ENCODE measurements at regions not wholly inside any gene's neighbourhood (a gene's known extent, or its start where the extent isn't known, plus 50 kb on each side); places are given as distances from the start of the nearest gene placed in this dataset.
"Not testable (repeated sequence)": the region's sequence is repeated elsewhere in the genome, so short reads cannot be mapped to it uniquely, and the experiment has no call there.

GRCh38 chr3:181596126-181596525 is 115.6 kb upstream of the SOX2 start:
- Histone ChIP-seq H3K9me3 (ENCODE audit: control insufficient read depth, low read length) (no peaks in the 10 kb centered on the region), H3K4me1 (no peaks in the 10 kb centered on the region)
- TF ChIP-seq, protein P1, sequence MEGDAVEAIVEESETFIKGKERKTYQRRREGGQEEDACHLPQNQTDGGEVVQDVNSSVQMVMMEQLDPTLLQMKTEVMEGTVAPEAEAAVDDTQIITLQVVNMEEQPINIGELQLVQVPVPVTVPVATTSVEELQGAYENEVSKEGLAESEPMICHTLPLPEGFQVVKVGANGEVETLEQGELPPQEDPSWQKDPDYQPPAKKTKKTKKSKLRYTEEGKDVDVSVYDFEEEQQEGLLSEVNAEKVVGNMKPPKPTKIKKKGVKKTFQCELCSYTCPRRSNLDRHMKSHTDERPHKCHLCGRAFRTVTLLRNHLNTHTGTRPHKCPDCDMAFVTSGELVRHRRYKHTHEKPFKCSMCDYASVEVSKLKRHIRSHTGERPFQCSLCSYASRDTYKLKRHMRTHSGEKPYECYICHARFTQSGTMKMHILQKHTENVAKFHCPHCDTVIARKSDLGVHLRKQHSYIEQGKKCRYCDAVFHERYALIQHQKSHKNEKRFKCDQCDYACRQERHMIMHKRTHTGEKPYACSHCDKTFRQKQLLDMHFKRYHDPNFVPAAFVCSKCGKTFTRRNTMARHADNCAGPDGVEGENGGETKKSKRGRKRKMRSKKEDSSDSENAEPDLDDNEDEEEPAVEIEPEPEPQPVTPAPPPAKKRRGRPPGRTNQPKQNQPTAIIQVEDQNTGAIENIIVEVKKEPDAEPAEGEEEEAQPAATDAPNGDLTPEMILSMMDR (IDR thresholded peaks at IDR 0.05): no peak

GRCh38 chr3:181590939-181591338 is 120.8 kb upstream of the SOX2 start:
- not testable (repeated sequence) for H2AFZ ChIP-seq; H3K4me1 ChIP-seq; H3K27me3 ChIP-seq (ENCODE audit: control insufficient read depth, insufficient read depth, low read length); H3K9ac ChIP-seq; H3K4me2 ChIP-seq (ENCODE audit: low read length); H3K79me2 ChIP-seq; H3K4me3 ChIP-seq (ENCODE audit: low read depth, low read length); H3K27ac ChIP-seq; H3K36me3 ChIP-seq (ENCODE audit: control insufficient read depth, insufficient read depth, low read length); H3K9me3 ChIP-seq (ENCODE audit: control insufficient read depth, low read length)

More at GRCh38 chr3:181596126-181596525, 115.6 kb upstream of the SOX2 start:
- no peak overlapping the region for H3K4me2 ChIP-seq (ENCODE audit: low read length)
- no peak overlapping the region for H3K9ac ChIP-seq
- no peak overlapping the region for H3K27ac ChIP-seq
- H2AFZ ChIP-seq: no peak overlapping the region
- no peaks in the 10 kb centered on the region for H3K27me3 ChIP-seq (ENCODE audit: control insufficient read depth, insufficient read depth, low read length)
- H3K4me3 ChIP-seq (ENCODE audit: low read depth, low read length): no peak overlapping the region
- no peaks in the 10 kb centered on the region for H3K79me2 ChIP-seq
- no peaks in the 10 kb centered on the region for H3K36me3 ChIP-seq (ENCODE audit: control insufficient read depth, insufficient read depth, low read length)

DNA sequence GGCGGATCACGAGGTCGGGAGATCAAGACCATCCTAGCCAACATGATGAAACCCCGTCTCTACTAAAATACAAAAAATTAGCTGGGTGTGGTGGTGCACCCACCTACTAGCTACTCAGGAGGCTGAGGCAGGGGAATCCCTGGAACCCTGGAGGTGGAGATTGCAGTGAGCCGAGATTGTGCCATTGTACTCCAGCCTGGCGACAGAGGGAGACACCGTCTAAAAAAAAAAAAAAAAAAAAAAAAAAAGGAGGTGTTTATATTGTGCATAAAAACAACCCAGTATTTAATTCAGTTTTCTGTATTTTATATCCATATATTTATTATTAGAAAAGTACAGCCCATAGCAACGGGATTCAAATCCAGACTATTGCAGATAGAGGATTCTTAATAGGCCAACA is 129.1 kb upstream of the SOX2 start:
- TF ChIP-seq, protein P1 (IDR thresholded peaks at IDR 0.05): no peak
- Histone ChIP-seq H3K27ac (no peak overlapping the region), H3K4me3 (ENCODE audit: low read depth, low read length) (no peak overlapping the region)

DNA sequence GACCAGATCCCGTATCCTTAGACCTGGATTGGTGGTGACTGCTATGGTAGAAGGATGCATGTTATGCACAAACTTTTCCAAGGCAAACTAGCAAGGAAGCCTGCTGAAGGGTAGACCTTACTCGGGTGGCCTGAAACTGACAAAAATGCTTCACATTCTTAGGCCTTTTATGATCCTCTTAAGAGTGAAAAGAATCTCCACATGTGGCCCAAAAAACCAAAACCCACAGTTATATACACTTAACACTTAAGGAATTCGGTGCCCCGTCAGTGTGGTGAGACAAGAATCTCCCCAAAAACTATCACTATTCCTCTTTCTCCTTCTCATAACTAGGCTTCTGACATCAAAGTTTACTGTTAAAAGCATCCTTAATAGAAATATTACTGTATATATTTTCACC is 130.1 kb upstream of the SOX2 start:
- Histone ChIP-seq H3K79me2 (no peaks in the 10 kb centered on the region), H3K4me2 (ENCODE audit: low read length) (no peak overlapping the region), H3K9me3 (ENCODE audit: control insufficient read depth, low read length) (no peaks in the 10 kb centered on the region), H3K27me3 (ENCODE audit: control insufficient read depth, insufficient read depth, low read length) (no peaks in the 10 kb centered on the region), H2AFZ (no peak overlapping the region), H3K4me3 (ENCODE audit: low read depth, low read length) (no peak overlapping the region), H3K9ac (no peak overlapping the region), H3K36me3 (ENCODE audit: control insufficient read depth, insufficient read depth, low read length) (no peaks in the 10 kb centered on the region), H3K4me1 (no peaks in the 10 kb centered on the region), H3K27ac (no peak overlapping the region)
- TF ChIP-seq, protein P1 (IDR thresholded peaks at IDR 0.05): no peak

More for the DNA sequence above, 129.1 kb upstream of the SOX2 start:
- H3K9me3 ChIP-seq (ENCODE audit: control insufficient read depth, low read length): no peaks in the 10 kb centered on the region
- H3K4me1 ChIP-seq: no peaks in the 10 kb centered on the region
- H3K27me3 ChIP-seq (ENCODE audit: control insufficient read depth, insufficient read depth, low read length): no peaks in the 10 kb centered on the region
- H3K9ac ChIP-seq: no peak overlapping the region
- H3K36me3 ChIP-seq (ENCODE audit: control insufficient read depth, insufficient read depth, low read length): no peaks in the 10 kb centered on the region
- H3K4me2 ChIP-seq (ENCODE audit: low read length): no peak overlapping the region
- H2AFZ ChIP-seq: no peak overlapping the region
- no peaks in the 10 kb centered on the region for H3K79me2 ChIP-seq

- Histone ChIP-seq H3K9me3 (ENCODE audit: control insufficient read depth, low read length) (no peaks in the 10 kb centered on the region), H3K79me2 (no peaks in the 10 kb centered on the region), H3K36me3 (ENCODE audit: control insufficient read depth, insufficient read depth, low read length) (no peaks in the 10 kb centered on the region), H3K4me2 (ENCODE audit: low read length) (no peak overlapping the region), H3K4me3 (ENCODE audit: low read depth, low read length) (no peak overlapping the region), H3K4me1 (no peaks in the 10 kb centered on the region), H3K27ac (no peak overlapping the region), H3K27me3 (ENCODE audit: control insufficient read depth, insufficient read depth, low read length) (no peaks in the 10 kb centered on the region), H2AFZ (no peak overlapping the region), H3K9ac (no peak overlapping the region)
- TF ChIP-seq, protein P1 (IDR thresholded peaks at IDR 0.05): no peak
Observed at GRCh38 chr3:181578743-181579142, 133.0 kb upstream of the SOX2 start.
